Muscle layer of duodenum (tissue), 2 donors: ENCODE measurements at regions not wholly inside any gene's neighbourhood (a gene's known extent, or its start where the extent isn't known, plus 50 kb on each side); places are given as distances from the start of the nearest gene placed in this dataset.
"Not testable (repeated sequence)": the region's sequence is repeated elsewhere in the genome, so short reads cannot be mapped to it uniquely, and the experiment has no call there.

Source experiments
- H3K27ac ChIP-seq: one replicate; pipeline ENCODE4 v1.7.0; 2013; ENCODE audit warnings: mild to moderate bottlenecking, low read length
- H3K27me3 ChIP-seq: one replicate; pipeline ENCODE4 v1.7.0; 2013; ENCODE audit warnings: low read depth, mild to moderate bottlenecking, control low read depth, low read length
- H3K36me3 ChIP-seq, 2 donors: one replicate each; pipeline ENCODE4 v1.7.0; 2013; ENCODE audit warnings: low read length in 2 of 2, control low read depth in 1 of 2, mild to moderate bottlenecking in 1 of 2; ENCODE audit not compliant: insufficient read depth in 2 of 2, control insufficient read depth in 1 of 2
- H3K4me1 ChIP-seq, 2 donors: one replicate each; pipeline ENCODE4 v1.7.0; 2013; ENCODE audit warnings: low read length in 2 of 2, mild to moderate bottlenecking in 2 of 2, control low read depth in 1 of 2, moderate library complexity in 1 of 2; ENCODE audit not compliant: insufficient read depth in 2 of 2, control insufficient read depth in 1 of 2
- H3K4me3 ChIP-seq, 2 donors: one replicate each; pipeline ENCODE4 v1.7.0; 2013; ENCODE audit warnings: low read length in 2 of 2, low read depth in 1 of 2, mild to moderate bottlenecking in 1 of 2
- H3K9me3 ChIP-seq, 2 donors: one replicate each; pipeline ENCODE4 v1.7.0; 2013; ENCODE audit warnings: low read length in 2 of 2, control low read depth in 1 of 2, mild to moderate bottlenecking in 1 of 2; ENCODE audit not compliant: control insufficient read depth in 1 of 2
- donor health status: healthy.

- Histone ChIP-seq H3K36me3 (no peaks in the 10 kb centered on the region), H3K27ac (no peak overlapping the region), H3K27me3 (no peaks in the 10 kb centered on the region), H3K4me1 (no peaks in the 10 kb centered on the region), H3K4me3 (no peak overlapping the region), H3K9me3 (no peaks in the 10 kb centered on the region)
Measured at GRCh38 chr6:74705451-74705850, 500.4 kb downstream of the COL12A1 start.

- H3K9me3 ChIP-seq, H3K4me3 ChIP-seq, H3K36me3 ChIP-seq, H3K4me1 ChIP-seq, H3K27me3 ChIP-seq, H3K27ac ChIP-seq: not testable (repeated sequence)
Measured at GRCh38 chr6:74704540-74704939, 501.3 kb downstream of the COL12A1 start.

- H3K27me3 ChIP-seq, result no peaks in the 10 kb centered on the region
- no peaks in the 10 kb centered on the region for H3K36me3 ChIP-seq
- no peak overlapping the region for H3K4me3 ChIP-seq
- no peak overlapping the region for H3K27ac ChIP-seq
- H3K4me1 ChIP-seq, result no peaks in the 10 kb centered on the region
- no peaks in the 10 kb centered on the region for H3K9me3 ChIP-seq
Measured at GRCh38 chr6:74690365-74690764, 515.5 kb downstream of the COL12A1 start.

- H3K9me3 ChIP-seq, result no peaks in the 10 kb centered on the region
- no peak overlapping the region for H3K4me3 ChIP-seq
- no peaks in the 10 kb centered on the region for H3K4me1 ChIP-seq
- H3K27me3 ChIP-seq, result no peaks in the 10 kb centered on the region
- H3K36me3 ChIP-seq, result no peaks in the 10 kb centered on the region
- H3K27ac ChIP-seq, result no peak overlapping the region
Measured at GRCh38 chr6:74689601-74690000, 516.3 kb downstream of the COL12A1 start.

GRCh38 chr6:74677463-74677862 lies 528.4 kb downstream of the COL12A1 start:
- no peak overlapping the region for H3K27ac ChIP-seq
- H3K9me3 ChIP-seq, result no peaks in the 10 kb centered on the region
- no peak overlapping the region for H3K4me3 ChIP-seq
- no peaks in the 10 kb centered on the region for H3K27me3 ChIP-seq
- H3K4me1 ChIP-seq, result no peaks in the 10 kb centered on the region
- no peaks in the 10 kb centered on the region for H3K36me3 ChIP-seq

- Histone ChIP-seq H3K9me3 (no peaks in the 10 kb centered on the region), H3K36me3 (no peaks in the 10 kb centered on the region), H3K4me1 (no peaks in the 10 kb centered on the region), H3K27me3 (no peaks in the 10 kb centered on the region), H3K4me3 (no peak overlapping the region), H3K27ac (no peak overlapping the region)
Measured at GRCh38 chr6:74676906-74677305, 528.9 kb downstream of the COL12A1 start.

- no peaks in the 10 kb centered on the region for H3K27me3 ChIP-seq
- no peaks in the 10 kb centered on the region for H3K9me3 ChIP-seq
Measured at GRCh38 chr6:74674377-74674776, 531.5 kb downstream of the COL12A1 start.

GRCh38 chr6:74671558-74672025 lies 534.3 kb downstream of the COL12A1 start:
- Histone ChIP-seq H3K27me3 (no peaks in the 10 kb centered on the region), H3K9me3 (no peaks in the 10 kb centered on the region), H3K4me1 (no peaks in the 10 kb centered on the region), H3K4me3 (no peak overlapping the region), H3K27ac (no peak overlapping the region), H3K36me3 (no peaks in the 10 kb centered on the region)

More at GRCh38 chr6:74674377-74674776, 531.5 kb downstream of the COL12A1 start:
- Histone ChIP-seq H3K4me3 (no peak overlapping the region), H3K4me1 (no peaks in the 10 kb centered on the region), H3K27ac (no peak overlapping the region), H3K36me3 (no peaks in the 10 kb centered on the region)

- Histone ChIP-seq H3K27ac (no peak overlapping the region), H3K4me3 (no peak overlapping the region), H3K9me3 (no peaks in the 10 kb centered on the region), H3K4me1 (no peaks in the 10 kb centered on the region), H3K27me3 (no peaks in the 10 kb centered on the region), H3K36me3 (no peaks in the 10 kb centered on the region)
Measured at GRCh38 chr6:74658391-74658790, 547.5 kb downstream of the COL12A1 start.

GRCh38 chr6:74657931-74658330 lies 547.9 kb downstream of the COL12A1 start:
- H3K4me1 ChIP-seq, result no peaks in the 10 kb centered on the region
- H3K27ac ChIP-seq, result no peak overlapping the region
- no peaks in the 10 kb centered on the region for H3K9me3 ChIP-seq
- H3K4me3 ChIP-seq, result no peak overlapping the region
- no peaks in the 10 kb centered on the region for H3K27me3 ChIP-seq
- H3K36me3 ChIP-seq, result no peaks in the 10 kb centered on the region

GRCh38 chr6:74657011-74657410 lies 548.8 kb downstream of the COL12A1 start:
- Histone ChIP-seq H3K27ac (no peak overlapping the region), H3K4me1 (no peaks in the 10 kb centered on the region), H3K9me3 (no peaks in the 10 kb centered on the region), H3K36me3 (no peaks in the 10 kb centered on the region), H3K4me3 (no peak overlapping the region), H3K27me3 (no peaks in the 10 kb centered on the region)

GRCh38 chr6:74656453-74656852 lies 549.4 kb downstream of the COL12A1 start:
- H3K4me1 ChIP-seq, result no peaks in the 10 kb centered on the region
- no peak overlapping the region for H3K4me3 ChIP-seq
- no peaks in the 10 kb centered on the region for H3K9me3 ChIP-seq
- H3K27ac ChIP-seq, result no peak overlapping the region
- no peaks in the 10 kb centered on the region for H3K36me3 ChIP-seq
- H3K27me3 ChIP-seq, result no peaks in the 10 kb centered on the region
